ENCODE measurements at regions not wholly inside any gene's neighbourhood (a gene's known extent, or its start where the extent isn't known, plus 50 kb on each side); places are given as distances from the start of the nearest gene placed in this dataset.
"Not testable (repeated sequence)": the region's sequence is repeated elsewhere in the genome, so short reads cannot be mapped to it uniquely, and the experiment has no call there.

GRCh38 chr4:64967286-64967685 is 558.0 kb upstream of the TECRL start:
- no peak for DNase-seq (ENCODE audit: low spot score)

GRCh38 chr4:64960516-64960915 is 551.3 kb upstream of the TECRL start:
- no peak for DNase-seq (ENCODE audit: low spot score)

GRCh38 chr4:64940698-64941097 is 531.4 kb upstream of the TECRL start:
- no peak for DNase-seq (ENCODE audit: low spot score)

GRCh38 chr4:64935469-64936001 is 526.3 kb upstream of the TECRL start:
- no peak for DNase-seq (ENCODE audit: low spot score)

- DNase-seq (ENCODE audit: low spot score): no peak
These were observed 502.6 kb upstream of the TECRL start for GRCh38 chr4:64911846-64912245.

GRCh38 chr4:64903986-64904385 is 494.7 kb upstream of the TECRL start:
- no peak for DNase-seq (ENCODE audit: low spot score)

GRCh38 chr4:64899563-64899962 is 490.3 kb upstream of the TECRL start:
- no peak for DNase-seq (ENCODE audit: low spot score)

- DNase-seq (ENCODE audit: low spot score): not testable (repeated sequence)
These were observed 489.8 kb upstream of the TECRL start for GRCh38 chr4:64899030-64899429.

- no peak for DNase-seq (ENCODE audit: low spot score)
These were observed 488.4 kb upstream of the TECRL start for GRCh38 chr4:64897683-64898082.

GRCh38 chr4:64895031-64895430 is 485.8 kb upstream of the TECRL start:
- DNase-seq (ENCODE audit: low spot score): no peak

GRCh38 chr4:64893205-64893604 is 484.0 kb upstream of the TECRL start:
- no peak for DNase-seq (ENCODE audit: low spot score)

GRCh38 chr4:64889906-64890610 is 480.8 kb upstream of the TECRL start:
- no peak for DNase-seq (ENCODE audit: low spot score)

- DNase-seq (ENCODE audit: low spot score): no peak
These were observed 474.0 kb upstream of the TECRL start for GRCh38 chr4:64883087-64883807.

- DNase-seq (ENCODE audit: low spot score): no peak
These were observed 473.2 kb upstream of the TECRL start for GRCh38 chr4:64882311-64883086.

- no peak for DNase-seq (ENCODE audit: low spot score)
These were observed 471.3 kb upstream of the TECRL start for GRCh38 chr4:64880557-64880956.

GRCh38 chr4:64876021-64876420 is 466.8 kb upstream of the TECRL start:
- DNase-seq (ENCODE audit: low spot score): no peak

- DNase-seq (ENCODE audit: low spot score): no peak
These were observed 461.3 kb upstream of the TECRL start for GRCh38 chr4:64870558-64870957.

GRCh38 chr4:64857815-64858214 is 448.6 kb upstream of the TECRL start:
- no peak for DNase-seq (ENCODE audit: low spot score)

GRCh38 chr4:64857198-64857597 is 447.9 kb upstream of the TECRL start:
- no peak for DNase-seq (ENCODE audit: low spot score)

GRCh38 chr4:64846417-64846816 is 437.2 kb upstream of the TECRL start:
- no peak for DNase-seq (ENCODE audit: low spot score)

GRCh38 chr4:64829749-64830148 is 420.5 kb upstream of the TECRL start:
- no peak for DNase-seq (ENCODE audit: low spot score)

GRCh38 chr4:64824591-64824990 is 415.3 kb upstream of the TECRL start:
- DNase-seq (ENCODE audit: low spot score): no peak

- no peak for DNase-seq (ENCODE audit: low spot score)
These were observed 413.2 kb upstream of the TECRL start for GRCh38 chr4:64822405-64822804.
